Breast epithelium (tissue), 3 donors: ENCODE measurements at regions not wholly inside any gene's neighbourhood (a gene's known extent, or its start where the extent isn't known, plus 50 kb on each side); places are given as distances from the start of the nearest gene placed in this dataset.

ENCODE experiments used
- POLR2A ChIP-seq: fragments of 450-650 bp; IDR thresholded peaks from one replicate; pipeline ENCODE4 v1.6.1; 2016; ENCODE audit warnings: antibody characterized with exemption, mild to moderate bottlenecking, moderate library complexity
- POLR2AphosphoS5 ChIP-seq, 3 donors: sonication (generic); formaldehyde crosslinking; IDR thresholded peaks; one replicate each; pipeline ENCODE4 v1.6.1; 2017; ENCODE audit warnings: antibody characterized with exemption in 3 of 3
- TF ChIP-seq, protein P1 (sequence below), 3 donors: fragments of 450-650 bp; IDR thresholded peaks; one replicate each; pipeline ENCODE4 v1.5.1; 2016 to 2017; ENCODE audit warnings: antibody characterized with exemption in 3 of 3, mild to moderate bottlenecking in 3 of 3, moderate library complexity in 3 of 3

DNA sequence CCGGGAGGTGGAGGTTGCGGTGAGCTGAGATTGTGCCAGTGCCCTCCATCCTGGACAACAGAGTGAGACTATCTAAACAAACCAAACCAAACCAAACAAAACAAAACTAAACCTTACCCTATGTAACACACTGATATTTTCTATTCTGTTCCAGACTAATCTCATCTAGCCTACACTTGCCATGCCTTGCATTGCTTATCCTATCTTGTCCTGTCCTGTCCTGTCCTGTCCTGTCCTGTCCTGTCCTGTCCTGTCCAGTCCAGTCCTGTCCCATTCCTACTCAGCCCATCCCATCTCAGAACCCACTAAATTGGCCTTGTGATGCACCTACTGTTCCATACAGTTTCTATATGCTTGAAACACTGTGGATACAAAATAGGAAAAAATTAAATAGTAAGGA is 64.7 kb upstream of the HDAC9 start:
- no peak for TF ChIP-seq POLR2A
- TF ChIP-seq, protein P1, sequence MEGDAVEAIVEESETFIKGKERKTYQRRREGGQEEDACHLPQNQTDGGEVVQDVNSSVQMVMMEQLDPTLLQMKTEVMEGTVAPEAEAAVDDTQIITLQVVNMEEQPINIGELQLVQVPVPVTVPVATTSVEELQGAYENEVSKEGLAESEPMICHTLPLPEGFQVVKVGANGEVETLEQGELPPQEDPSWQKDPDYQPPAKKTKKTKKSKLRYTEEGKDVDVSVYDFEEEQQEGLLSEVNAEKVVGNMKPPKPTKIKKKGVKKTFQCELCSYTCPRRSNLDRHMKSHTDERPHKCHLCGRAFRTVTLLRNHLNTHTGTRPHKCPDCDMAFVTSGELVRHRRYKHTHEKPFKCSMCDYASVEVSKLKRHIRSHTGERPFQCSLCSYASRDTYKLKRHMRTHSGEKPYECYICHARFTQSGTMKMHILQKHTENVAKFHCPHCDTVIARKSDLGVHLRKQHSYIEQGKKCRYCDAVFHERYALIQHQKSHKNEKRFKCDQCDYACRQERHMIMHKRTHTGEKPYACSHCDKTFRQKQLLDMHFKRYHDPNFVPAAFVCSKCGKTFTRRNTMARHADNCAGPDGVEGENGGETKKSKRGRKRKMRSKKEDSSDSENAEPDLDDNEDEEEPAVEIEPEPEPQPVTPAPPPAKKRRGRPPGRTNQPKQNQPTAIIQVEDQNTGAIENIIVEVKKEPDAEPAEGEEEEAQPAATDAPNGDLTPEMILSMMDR (IDR thresholded peaks at IDR 0.05): no peak
- TF ChIP-seq POLR2AphosphoS5 (IDR thresholded peaks at IDR 0.05): no peak
